NCI-H345 treated with DMSO at 0.1 percent for 48 hours (cell line): ENCODE measurements at regions not wholly inside any gene's neighbourhood (a gene's known extent, or its start where the extent isn't known, plus 50 kb on each side); places are given as distances from the start of the nearest gene placed in this dataset.
"Not testable (repeated sequence)": the region's sequence is repeated elsewhere in the genome, so short reads cannot be mapped to it uniquely, and the experiment has no call there.

Source experiments
- DNase-seq: peaks from one replicate; lab custom pipeline; 2025; ENCODE audit not compliant: unreplicated experiment; lab: John Stamatoyannopoulos, UW

GRCh38 chr10:125407000-125407502, 246.7 kb upstream of the CTBP2 start:
- no peak for DNase-seq

- not testable (repeated sequence) for DNase-seq
These were observed 244.5 kb upstream of the CTBP2 start for GRCh38 chr10:125404902-125405301.

- DNase-seq = no peak
These were observed 241.1 kb upstream of the CTBP2 start for GRCh38 chr10:125401462-125401861.

- no peak for DNase-seq
These were observed 238.9 kb upstream of the CTBP2 start for GRCh38 chr10:125399289-125399688.

GRCh38 chr10:125398270-125398669, 237.9 kb upstream of the CTBP2 start:
- DNase-seq = no peak

GRCh38 chr10:125397608-125398007, 237.2 kb upstream of the CTBP2 start:
- no peak for DNase-seq

GRCh38 chr10:125396676-125397075, 236.3 kb upstream of the CTBP2 start:
- DNase-seq = no peak

- no peak for DNase-seq
These were observed 232.2 kb upstream of the CTBP2 start for GRCh38 chr10:125392609-125393008.

GRCh38 chr10:125392154-125392553, 231.8 kb upstream of the CTBP2 start:
- DNase-seq = no peak

- DNase-seq = no peak
These were observed 229.3 kb upstream of the CTBP2 start for GRCh38 chr10:125389648-125390047.

GRCh38 chr10:125379592-125379991, 219.2 kb upstream of the CTBP2 start:
- no peak for DNase-seq

GRCh38 chr10:125377368-125377767, 217.0 kb upstream of the CTBP2 start:
- no peak for DNase-seq

- DNase-seq = no peak
These were observed 214.8 kb upstream of the CTBP2 start for GRCh38 chr10:125375210-125375609.

- DNase-seq = no peak
These were observed 213.2 kb upstream of the CTBP2 start for GRCh38 chr10:125373546-125373945.

GRCh38 chr10:125370578-125370977, 210.2 kb upstream of the CTBP2 start:
- no peak for DNase-seq

GRCh38 chr10:125369382-125370326, 209.3 kb upstream of the CTBP2 start:
- no peak for DNase-seq

GRCh38 chr10:125368146-125368545, 207.8 kb upstream of the CTBP2 start:
- no peak for DNase-seq

- DNase-seq = no peak
These were observed 203.4 kb upstream of the CTBP2 start for GRCh38 chr10:125363791-125364190.

- DNase-seq = no peak
These were observed 202.6 kb upstream of the CTBP2 start for GRCh38 chr10:125362950-125363349.

GRCh38 chr10:125359401-125359800, 199.0 kb upstream of the CTBP2 start:
- DNase-seq = no peak

GRCh38 chr10:125355657-125356056, 195.3 kb upstream of the CTBP2 start:
- DNase-seq = no peak

- DNase-seq = no peak
These were observed 190.2 kb upstream of the CTBP2 start for GRCh38 chr10:125350519-125350918.

- no peak for DNase-seq
These were observed 188.2 kb upstream of the CTBP2 start for GRCh38 chr10:125348536-125348935.
